ENCODE measurements at regions not wholly inside any gene's neighbourhood (a gene's known extent, or its start where the extent isn't known, plus 50 kb on each side); places are given as distances from the start of the nearest gene placed in this dataset.

GRCh38 chr3:30945291-30945690 lies 50.8 kb upstream of the GADL1 start:
- DNase-seq (ENCODE audit: low spot score), result no peak

- DNase-seq (ENCODE audit: low spot score), result no peak
These were observed 54.0 kb upstream of the GADL1 start for GRCh38 chr3:30948426-30948825.

- DNase-seq (ENCODE audit: low spot score), result no peak
These were observed 57.4 kb upstream of the GADL1 start for GRCh38 chr3:30951826-30952225.

GRCh38 chr3:30952786-30953185 lies 58.3 kb upstream of the GADL1 start:
- DNase-seq (ENCODE audit: low spot score), result no peak

- no peak for DNase-seq (ENCODE audit: low spot score)
These were observed 60.0 kb upstream of the GADL1 start for GRCh38 chr3:30954426-30954825.

GRCh38 chr3:30962084-30962483 lies 67.6 kb upstream of the GADL1 start:
- no peak for DNase-seq (ENCODE audit: low spot score)

- no peak for DNase-seq (ENCODE audit: low spot score)
These were observed 68.0 kb upstream of the GADL1 start for GRCh38 chr3:30962493-30962892.

GRCh38 chr3:30963223-30963722 lies 68.8 kb upstream of the GADL1 start:
- DNase-seq (ENCODE audit: low spot score), result no peak

GRCh38 chr3:30964612-30965011 lies 70.2 kb upstream of the GADL1 start:
- DNase-seq (ENCODE audit: low spot score), result no peak

- no peak for DNase-seq (ENCODE audit: low spot score)
These were observed 72.4 kb upstream of the GADL1 start for GRCh38 chr3:30966896-30967295.

GRCh38 chr3:30970183-30970582 lies 75.7 kb upstream of the GADL1 start:
- DNase-seq (ENCODE audit: low spot score), result no peak

- no peak for DNase-seq (ENCODE audit: low spot score)
These were observed 78.0 kb upstream of the GADL1 start for GRCh38 chr3:30972449-30972848.

GRCh38 chr3:30974071-30974470 lies 79.6 kb upstream of the GADL1 start:
- DNase-seq (ENCODE audit: low spot score), result no peak

- DNase-seq (ENCODE audit: low spot score), result no peak
These were observed 83.1 kb upstream of the GADL1 start for GRCh38 chr3:30977592-30977991.

GRCh38 chr3:30980993-30981392 lies 86.5 kb upstream of the GADL1 start:
- DNase-seq (ENCODE audit: low spot score), result no peak

- DNase-seq (ENCODE audit: low spot score), result no peak
These were observed 88.1 kb upstream of the GADL1 start for GRCh38 chr3:30982416-30983075.

GRCh38 chr3:30984855-30985749 lies 90.6 kb upstream of the GADL1 start:
- DNase-seq (ENCODE audit: low spot score), result no peak

GRCh38 chr3:30986551-30986950 lies 92.1 kb upstream of the GADL1 start:
- no peak for DNase-seq (ENCODE audit: low spot score)

GRCh38 chr3:30988769-30989168 lies 94.3 kb upstream of the GADL1 start:
- DNase-seq (ENCODE audit: low spot score), result no peak

GRCh38 chr3:30989276-30990030 lies 95.0 kb upstream of the GADL1 start:
- no peak for DNase-seq (ENCODE audit: low spot score)

GRCh38 chr3:30996467-30996866 lies 102.0 kb upstream of the GADL1 start:
- no peak for DNase-seq (ENCODE audit: low spot score)

GRCh38 chr3:31002730-31003129 lies 108.3 kb upstream of the GADL1 start:
- DNase-seq (ENCODE audit: low spot score), result no peak
